Epidermal melanocyte (primary cell): ENCODE measurements at regions not wholly inside any gene's neighbourhood (a gene's known extent, or its start where the extent isn't known, plus 50 kb on each side); places are given as distances from the start of the nearest gene placed in this dataset.

Experiments
- DNase-seq: peaks from one replicate; pipeline ENCODE4 v3.0.0; 2011; ENCODE audit warnings: low spot score; ENCODE audit not compliant: insufficient read length

DNA sequence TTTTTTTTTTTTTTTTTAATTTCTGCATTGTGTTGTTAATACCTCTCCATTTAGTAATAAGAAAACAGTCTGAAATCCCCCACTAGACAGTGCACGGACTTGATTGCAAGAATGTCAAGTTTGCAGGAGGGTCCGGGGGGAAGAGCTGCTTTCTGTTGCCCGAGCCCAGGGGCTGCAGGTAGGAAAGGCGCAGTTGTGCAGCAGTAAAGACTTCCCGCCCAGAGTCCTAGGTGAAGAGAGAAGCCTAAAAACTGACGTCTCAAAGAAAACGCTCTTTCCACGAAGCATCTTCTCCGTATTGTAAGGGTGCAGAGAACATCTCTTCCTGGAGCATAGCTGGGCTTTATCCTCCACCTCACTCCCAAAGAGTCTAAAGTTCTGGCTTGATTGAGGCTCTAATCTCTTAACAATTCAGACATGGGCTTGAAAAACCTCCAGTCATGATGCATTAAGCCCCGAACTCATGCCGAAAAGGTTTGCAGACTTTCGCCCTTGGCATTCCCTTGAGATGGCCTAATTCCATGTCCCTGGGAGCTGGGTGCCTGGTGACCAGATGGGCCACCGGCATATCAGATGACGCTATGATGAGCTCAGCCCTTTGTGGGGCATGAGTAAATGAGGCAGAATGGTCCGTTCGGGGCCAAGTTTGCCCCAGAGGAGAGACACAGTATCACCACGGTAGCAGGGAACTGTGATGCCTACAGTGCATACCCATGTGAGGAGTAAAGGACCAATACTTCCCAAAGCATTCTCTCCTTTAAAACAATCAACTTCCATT, 436.2 kb upstream of the ZFHX3 start:
- no peak for DNase-seq

DNA sequence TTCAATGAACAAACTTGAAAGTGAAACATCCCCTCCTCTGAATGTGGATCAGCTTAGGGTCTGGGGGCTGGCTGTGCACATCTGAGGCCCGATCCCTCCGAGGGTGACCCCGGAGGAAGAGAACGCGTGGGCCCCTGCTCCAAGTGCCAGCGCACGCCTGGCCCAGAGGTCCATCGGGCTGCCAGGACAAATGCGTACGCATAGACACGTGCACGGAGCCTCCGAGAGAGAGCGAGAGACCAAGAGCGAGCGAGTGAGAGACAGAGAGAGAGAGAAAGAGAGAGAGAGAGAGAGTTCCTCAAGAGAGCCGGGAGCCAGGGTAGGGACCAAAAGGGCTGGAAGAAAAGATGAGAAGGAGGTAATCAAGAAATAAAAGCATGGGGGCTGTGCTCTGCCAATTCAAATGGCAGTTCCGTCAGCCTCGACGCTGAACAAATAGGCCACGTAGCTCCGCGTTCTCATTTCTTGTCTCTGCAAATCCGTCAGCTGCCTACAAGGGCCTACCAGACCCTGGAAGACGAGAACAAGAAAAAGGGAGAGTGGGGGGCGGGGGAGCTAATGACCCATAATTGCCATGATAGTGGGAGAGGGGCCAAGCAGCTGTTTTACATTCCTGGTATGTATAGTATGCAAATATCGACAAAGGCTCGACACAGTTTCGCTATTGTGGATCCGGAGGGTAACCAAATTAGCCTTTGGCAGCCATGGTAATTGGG, 435.3 kb upstream of the ZFHX3 start:
- DNase-seq = no peak

DNA sequence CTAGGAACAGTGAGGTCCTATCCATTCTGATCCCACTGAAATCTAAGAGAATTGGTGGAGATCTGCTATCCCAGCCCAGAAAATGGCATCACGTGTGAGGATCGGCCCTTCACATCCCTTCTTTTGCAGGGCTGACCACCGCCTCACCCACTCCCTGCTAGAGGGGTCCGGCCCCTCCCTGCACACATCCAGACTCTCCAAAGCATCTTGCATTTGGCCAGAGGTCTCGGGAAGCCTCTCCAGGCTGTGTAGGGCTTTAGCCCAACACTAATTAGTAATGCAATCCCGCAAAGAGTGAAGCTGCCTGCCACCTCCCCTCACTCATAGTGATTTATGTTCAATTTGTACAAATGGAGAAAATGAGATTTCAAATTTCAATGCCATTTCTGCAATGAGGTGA, 434.4 kb upstream of the ZFHX3 start:
- DNase-seq = no peak

DNA sequence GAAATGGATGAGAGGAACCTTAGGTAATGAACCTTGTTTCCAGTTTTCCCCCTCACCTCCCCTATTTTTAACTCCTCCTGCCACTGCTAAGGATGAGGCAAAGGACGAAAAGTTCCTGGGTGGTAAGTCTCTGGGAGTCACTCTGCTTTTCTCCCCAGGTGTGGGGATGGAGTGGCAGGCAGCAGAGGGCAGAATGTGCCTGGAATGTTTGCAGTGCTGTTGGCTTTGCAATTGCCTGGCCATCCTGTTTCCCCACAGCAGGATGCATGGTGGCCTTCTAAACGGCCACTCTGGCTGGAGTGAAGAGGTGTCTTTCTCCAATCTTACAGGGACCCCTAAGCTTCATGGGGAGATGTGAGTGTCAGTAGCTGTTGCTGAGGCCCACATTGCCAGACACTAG, 432.5 kb upstream of the ZFHX3 start:
- no peak for DNase-seq

DNA sequence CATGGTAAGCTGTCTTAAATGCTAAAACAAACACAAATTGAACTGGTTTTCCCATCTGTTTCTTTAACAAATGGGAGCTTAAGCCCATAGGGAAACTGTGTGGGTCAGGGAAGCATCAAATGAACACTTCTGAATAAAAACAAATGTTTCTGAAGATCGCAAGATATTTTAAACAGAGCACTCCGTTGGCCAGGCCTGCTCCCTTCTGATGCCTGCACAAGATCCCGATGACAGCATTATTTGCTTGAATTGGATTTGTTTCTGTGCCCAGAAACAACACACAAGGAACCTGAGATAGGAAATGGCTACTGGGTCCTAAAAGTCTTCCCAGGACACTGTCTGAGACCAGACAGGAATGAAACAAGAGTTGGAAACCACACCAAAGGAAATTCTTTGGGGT, 425.8 kb upstream of the ZFHX3 start:
- DNase-seq = no peak

DNA sequence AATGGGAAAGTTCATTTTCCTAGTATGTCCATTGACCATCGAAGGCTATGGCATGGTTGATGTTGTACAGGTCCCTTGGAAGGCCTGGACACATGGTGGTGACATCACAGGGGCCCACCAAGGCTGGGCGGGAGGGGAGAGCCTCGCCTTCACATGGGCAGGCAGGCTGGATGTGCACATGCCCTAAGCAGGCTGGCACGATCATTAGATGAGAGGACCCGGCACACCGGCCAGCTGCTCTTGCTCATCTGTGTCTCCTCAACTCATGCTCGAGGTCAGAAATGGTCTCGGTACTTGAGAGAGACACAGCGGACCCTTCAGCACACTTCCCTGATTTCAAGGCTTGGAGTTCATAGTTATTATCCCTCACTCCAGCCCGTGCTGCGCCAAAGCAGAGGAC, 416.9 kb upstream of the ZFHX3 start:
- no peak for DNase-seq

DNA sequence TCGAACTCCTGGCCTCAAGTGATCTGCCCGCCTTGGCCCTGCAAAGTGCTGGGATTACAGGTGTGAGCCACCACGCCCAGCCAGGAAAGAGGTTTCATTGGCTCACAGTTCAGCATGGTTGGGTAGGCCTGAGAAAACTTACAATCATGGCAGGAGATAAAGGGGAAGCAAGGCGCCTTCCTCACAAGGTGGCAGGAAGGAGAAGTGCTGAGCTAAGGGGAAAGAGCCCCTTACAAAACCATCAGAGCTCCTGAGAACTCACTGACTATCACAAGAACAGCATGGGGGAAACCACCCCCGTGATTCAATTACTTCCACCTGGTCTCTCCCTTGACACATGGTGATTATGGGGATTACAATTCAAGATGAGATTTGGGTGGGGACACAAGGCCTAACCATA, 411.7 kb upstream of the ZFHX3 start:
- DNase-seq = no peak

DNA sequence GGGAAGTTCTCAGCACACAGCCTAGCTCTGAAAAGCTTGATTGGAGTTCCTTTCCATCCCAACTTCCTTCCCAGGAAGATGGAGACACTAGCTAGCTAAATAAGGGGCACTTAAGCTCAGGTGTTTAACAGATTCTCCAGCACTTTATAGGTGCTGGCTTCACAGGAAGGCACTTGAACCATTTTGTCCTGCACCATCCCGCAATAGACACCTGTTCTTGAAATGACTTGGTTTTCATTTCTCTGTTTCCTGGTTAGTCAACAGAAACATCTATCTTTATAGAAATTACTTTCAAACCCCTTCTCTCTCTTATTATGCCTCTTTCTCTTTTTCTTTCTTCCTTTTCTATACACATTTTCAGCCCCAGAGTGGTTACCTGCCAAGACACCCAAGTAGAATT, 409.9 kb upstream of the ZFHX3 start:
- DNase-seq = no peak

DNA sequence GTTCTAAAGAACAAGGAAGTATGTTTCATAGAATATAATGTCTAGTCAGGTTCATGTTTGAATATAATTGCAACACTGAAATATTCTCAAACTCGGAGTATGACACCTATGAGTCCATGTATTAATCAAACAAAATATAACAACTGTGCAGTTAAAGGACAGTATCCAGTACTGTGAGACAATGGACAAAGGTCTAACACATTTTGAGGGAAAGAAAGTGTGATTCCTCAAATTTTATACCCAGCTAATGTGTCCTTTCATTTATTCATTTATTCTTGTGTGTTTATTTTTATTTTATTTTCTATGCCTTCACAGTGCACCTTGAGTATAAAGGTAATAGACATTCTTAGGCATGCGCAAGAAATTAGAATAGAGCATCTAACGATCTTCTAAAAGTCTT, 401.0 kb upstream of the ZFHX3 start:
- DNase-seq = no peak

DNA sequence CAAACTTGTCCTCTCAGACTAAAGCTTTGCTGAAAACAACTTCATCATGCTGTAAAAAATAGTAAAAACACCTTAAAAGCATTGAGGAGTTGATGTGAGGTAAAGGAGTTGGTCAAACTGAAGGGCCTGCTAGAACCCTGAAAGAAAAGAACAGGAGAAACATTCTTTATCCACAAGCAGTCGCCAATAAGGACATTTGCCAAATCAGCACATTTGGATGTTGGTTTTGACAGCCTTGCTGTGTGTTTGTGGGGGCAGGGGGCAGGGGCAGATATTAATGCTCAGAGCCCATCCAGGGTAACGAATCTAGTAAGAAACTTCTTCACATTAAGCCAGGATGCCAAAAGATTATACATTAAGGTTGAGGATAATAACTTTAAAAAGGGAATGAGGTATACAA, 399.9 kb upstream of the ZFHX3 start:
- DNase-seq = no peak

DNA sequence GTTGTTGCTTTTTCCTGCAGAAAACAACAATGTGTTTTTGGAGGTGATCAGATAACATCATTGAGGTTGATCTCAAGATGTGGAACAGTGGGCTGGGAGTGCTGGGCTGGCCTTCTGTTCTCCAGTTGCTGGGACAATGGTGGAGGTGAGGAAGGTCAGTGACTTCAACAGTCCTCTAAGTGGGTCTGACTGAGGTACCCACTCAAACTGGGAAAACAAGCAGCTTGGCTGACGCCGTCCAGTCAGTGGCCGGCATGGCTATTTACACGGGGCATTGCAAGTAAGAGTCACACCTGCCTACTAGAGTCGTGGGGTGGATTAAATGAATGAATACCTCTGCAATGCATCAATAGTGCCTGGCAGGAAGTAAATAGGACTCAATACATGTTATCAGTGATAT, 386.7 kb upstream of the ZFHX3 start:
- DNase-seq = no peak

DNA sequence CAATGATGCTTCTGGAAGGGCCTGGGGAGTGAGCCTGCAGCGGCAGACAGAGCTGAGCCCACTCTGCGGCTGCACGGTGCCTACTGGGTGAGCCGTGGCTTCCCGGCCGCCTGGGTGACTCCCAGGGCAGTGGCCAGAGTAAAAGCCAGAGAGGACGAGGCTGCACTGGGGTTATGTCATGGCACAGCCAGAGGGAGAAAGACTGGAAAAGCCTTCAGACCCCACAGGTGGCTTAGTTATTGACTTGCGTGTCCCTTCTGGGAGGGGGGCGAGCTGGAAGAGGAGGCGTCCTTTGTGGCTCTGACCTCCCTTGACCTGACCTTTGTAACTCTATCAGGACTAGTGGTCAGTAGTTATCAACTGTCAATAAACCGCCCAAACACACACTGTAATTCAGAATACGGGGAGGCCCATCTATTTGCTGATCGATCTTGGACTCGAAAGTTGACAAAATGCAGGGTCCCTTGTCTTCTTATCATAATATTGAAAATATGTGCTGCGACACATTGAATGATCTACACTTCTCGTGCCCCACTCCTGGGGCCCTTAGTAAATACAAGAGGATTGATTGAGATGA, 385.9 kb upstream of the ZFHX3 start:
- no peak for DNase-seq

DNA sequence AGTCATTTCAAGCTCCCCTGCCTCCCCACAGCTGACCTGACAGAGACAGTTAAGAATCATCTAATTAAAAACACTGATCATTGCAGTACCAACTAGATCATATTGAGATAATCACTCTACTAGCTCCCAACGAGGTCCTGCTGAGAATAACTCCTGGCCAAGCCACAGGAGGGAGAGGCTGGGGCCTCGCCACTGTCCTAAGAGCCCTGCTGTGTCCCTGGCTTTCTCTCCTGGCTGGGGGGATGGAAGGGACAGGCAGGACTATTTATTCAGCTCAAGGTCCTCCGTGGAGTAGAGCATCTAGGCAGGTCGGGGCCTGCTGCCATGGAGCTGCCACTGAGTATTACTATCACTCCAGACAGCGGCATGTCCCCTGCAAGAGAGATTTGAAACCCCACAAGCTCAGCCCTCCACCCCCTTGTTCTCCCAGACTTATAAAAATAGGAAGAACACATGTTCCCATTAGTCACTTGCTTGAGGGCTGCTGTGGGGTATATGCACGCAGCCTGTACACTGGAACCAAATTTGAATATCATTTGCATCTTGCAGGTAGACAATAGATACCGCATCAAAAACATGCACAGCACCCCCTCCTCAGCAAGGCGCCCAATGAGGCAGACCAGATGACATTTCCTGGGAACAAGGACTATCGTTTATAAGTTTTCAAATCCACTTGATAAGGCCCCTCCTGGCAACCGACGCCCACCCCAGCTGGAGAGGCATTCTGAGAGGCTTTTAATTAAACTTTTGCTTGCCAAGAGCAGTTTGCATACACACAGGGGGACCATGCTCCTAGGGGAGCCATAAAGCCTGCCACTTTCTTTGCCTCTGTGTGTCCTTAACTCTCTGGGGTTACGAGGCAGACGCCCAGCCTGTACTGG, 385.2 kb upstream of the ZFHX3 start:
- no peak for DNase-seq

DNA sequence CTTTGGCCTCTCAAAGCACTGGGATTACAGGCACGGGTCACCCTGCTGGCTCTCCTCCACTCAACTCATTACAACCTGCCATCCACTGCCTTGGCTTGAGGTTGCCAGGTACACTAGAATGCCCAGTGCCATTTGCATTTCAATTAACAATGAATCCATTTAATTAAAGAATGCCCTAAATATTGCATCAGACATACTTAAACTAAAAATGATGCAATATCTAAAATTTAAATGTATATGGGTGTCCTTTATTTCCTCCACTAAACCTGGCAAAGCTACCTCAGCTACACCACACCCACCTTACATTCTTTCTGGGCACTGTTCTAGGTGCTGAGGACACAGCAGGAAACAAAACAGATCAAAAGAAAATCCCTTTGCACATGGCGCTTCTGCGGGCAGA, 382.2 kb upstream of the ZFHX3 start:
- DNase-seq = no peak

DNA sequence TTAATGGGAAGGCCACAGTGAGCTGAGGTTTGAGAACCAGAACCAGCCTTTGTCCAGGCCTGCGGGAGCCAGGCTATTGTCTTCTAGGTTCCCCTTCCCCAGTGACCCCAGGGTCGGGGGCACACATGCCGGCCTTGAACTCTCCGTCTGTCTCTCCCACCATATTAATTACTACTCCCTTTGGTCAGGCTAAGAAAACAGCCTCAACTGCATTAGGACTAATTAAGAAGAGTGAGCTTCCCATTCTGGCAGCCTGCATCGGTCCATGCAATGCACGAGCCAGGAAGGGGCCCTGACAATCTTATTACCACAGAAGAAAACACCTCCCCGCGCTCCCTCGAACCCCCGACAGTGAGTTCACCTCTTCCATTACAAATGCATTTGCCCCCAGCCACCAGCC, 380.2 kb upstream of the ZFHX3 start:
- no peak for DNase-seq

DNA sequence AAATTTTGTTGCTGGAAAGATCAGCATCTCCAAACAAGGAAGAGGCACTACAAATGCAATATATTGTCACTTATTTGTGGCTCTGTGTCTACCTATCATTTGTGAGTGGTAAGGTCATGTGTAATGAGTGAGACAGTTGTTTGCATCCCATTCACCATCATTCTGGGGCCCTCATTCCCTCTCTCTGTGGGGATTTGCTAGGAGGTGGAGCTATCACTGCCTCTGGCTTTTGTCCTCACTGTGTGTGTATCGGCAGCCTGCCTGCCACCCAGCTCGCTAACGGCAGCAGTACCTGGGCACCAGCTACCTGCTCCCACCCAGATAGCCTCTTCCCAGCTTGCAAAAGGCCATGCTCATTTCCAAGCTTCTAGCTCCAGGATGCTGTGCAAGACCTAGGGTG, 379.2 kb upstream of the ZFHX3 start:
- DNase-seq = no peak

DNA sequence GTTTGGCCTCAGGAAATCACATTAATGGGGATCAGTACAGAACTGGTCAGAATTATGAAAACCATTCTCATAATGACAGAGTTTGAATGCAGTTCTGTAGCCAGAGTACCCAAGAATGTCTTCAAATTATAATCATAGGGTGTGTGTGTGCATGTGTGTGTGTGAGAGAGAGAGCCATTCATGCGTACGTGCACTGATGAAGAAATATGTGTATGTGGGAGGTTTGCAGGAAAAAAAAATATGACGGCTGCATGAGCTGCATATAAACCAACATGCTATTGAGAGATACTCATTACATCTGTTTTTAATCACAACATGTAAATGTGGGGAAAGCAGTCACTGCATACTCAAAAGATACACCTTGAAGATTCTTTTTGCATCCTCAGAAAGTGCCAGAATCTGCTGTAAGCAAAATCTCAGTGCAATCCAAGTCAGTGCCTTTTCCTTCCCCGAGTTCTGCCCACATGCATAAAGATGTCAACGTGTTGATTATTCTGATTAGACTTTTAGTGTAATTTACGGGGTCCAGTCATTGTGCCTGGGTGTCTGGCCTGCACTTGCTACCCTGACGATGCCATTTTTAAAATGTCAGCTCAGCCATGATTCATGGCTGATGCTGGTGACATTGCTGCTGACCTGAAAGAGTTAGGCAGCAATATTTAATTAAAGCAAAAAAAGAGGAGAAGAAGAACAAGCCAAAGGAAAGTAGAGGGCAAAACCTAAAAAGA, 378.7 kb upstream of the ZFHX3 start:
- DNase-seq = no peak

DNA sequence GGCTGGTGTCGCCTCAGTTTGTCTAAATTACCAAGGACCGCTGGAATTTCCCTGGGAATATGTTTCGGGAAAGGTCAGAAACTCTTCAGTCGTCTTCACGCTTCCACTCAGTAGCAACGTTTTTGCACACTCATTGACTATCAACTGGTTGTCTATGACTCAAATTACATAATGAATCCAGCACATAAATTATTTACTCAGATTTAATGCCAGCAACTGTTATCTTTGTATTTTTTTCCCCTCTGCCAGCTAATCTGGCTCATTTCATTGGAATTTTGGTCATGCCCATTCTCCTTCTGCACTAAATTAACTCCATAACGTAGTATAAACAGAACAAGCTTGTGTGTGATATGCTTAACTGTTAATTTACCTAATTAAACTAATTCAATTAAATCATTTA, 372.7 kb upstream of the ZFHX3 start:
- DNase-seq = no peak

DNA sequence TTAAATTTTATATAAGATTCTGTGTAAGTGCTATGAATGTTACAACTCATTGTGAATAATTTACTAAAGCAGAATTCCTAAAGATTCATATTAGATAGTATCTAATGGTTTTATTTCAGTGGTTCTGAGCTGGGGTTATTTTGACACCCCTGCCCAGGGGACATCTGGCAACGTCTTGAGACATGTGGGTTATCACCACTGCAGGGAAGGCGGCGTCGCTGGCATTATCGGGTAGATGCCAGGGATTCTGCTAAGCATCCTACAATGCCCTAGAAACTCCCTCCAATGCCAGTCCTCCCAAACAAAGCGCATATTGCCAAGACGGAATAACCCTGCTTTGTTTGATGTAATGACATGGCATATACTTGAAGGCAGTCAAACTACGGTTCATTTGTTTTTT, 372.3 kb upstream of the ZFHX3 start:
- no peak for DNase-seq

DNA sequence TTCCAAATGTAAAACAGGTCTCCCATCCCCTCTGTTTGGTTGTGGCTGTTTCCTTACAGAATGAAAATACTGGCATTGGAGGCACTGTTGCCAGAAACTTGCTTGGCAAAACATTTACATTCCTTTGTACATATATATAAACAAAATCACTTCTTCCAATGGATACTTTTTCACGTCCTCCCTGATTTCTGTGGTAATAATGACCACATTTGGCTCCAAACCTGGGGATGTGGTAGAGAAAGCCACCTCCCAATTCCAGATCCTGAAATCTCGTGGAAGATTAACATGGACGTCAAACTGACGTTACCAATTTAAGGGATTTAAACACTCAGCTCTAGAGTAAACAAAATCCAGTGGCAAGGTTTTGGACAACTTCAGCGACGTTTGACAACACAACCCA, 370.8 kb upstream of the ZFHX3 start:
- DNase-seq = no peak

DNA sequence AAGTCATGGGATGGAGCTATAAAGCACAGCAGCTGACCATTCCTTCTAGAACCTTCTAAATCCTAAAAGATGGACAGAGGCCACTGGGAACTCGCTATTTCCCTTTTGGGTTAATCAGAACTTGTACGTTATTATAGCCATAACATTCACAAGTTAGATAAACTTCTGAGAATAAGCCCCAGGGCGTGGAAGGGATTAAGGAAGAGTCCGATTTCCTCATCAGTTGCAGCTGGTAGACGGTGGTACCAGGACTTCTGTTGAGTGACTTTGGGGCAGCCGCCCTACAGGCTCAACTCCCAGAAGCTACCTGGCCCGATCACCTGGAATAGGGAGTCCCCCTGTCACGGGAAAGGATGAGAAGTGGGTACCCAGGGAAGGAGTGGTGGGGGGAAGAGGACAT, 370.1 kb upstream of the ZFHX3 start:
- no peak for DNase-seq
